ENCODE measurements at regions not wholly inside any gene's neighbourhood (a gene's known extent, or its start where the extent isn't known, plus 50 kb on each side); places are given as distances from the start of the nearest gene placed in this dataset.

- Histone ChIP-seq H4K20me1 (ENCODE audit: insufficient read depth, low read length) (no peaks in the 10 kb centered on the region), H3K79me2 (ENCODE audit: insufficient read depth, low read length) (no peaks in the 10 kb centered on the region), H3K4me2 (ENCODE audit: insufficient read depth, low read length) (no peak overlapping the region), H3K4me1 (ENCODE audit: insufficient read depth, low read length) (no peaks in the 10 kb centered on the region), H3K27me3 (ENCODE audit: insufficient read depth, low read length) (no peaks in the 10 kb centered on the region), H2AFZ (ENCODE audit: low read length) (no peak overlapping the region), H3K9me3 (ENCODE audit: low read depth, low read length) (no peaks in the 10 kb centered on the region), H3K36me3 (ENCODE audit: insufficient read depth, low read length) (no peaks in the 10 kb centered on the region), H3K4me3 (ENCODE audit: insufficient read depth, low read length) (no peak overlapping the region), H3K27ac (ENCODE audit: low read depth, low read length) (no peak overlapping the region)
- no peak for TF ChIP-seq CTCF (IDR thresholded peaks at IDR 0.05; ENCODE audit: extremely low read depth, low read depth, low read length)
- DNase-seq (ENCODE audit: insufficient read length, low spot score, missing footprints): no peak
Measured at GRCh38 chr13:103143432-103143831, 77.2 kb upstream of the SLC10A2 start.

- Histone ChIP-seq H2AFZ (ENCODE audit: low read length) (no peak overlapping the region), H3K4me1 (ENCODE audit: insufficient read depth, low read length) (no peaks in the 10 kb centered on the region), H3K4me2 (ENCODE audit: insufficient read depth, low read length) (no peak overlapping the region), H3K9me3 (ENCODE audit: low read depth, low read length) (no peaks in the 10 kb centered on the region), H3K36me3 (ENCODE audit: insufficient read depth, low read length) (no peaks in the 10 kb centered on the region), H3K79me2 (ENCODE audit: insufficient read depth, low read length) (no peaks in the 10 kb centered on the region), H3K4me3 (ENCODE audit: insufficient read depth, low read length) (no peak overlapping the region), H3K27ac (ENCODE audit: low read depth, low read length) (no peak overlapping the region), H3K27me3 (ENCODE audit: insufficient read depth, low read length) (no peaks in the 10 kb centered on the region), H4K20me1 (ENCODE audit: insufficient read depth, low read length) (no peaks in the 10 kb centered on the region)
- TF ChIP-seq CTCF (IDR thresholded peaks at IDR 0.05; ENCODE audit: extremely low read depth, low read depth, low read length): no peak
- no peak for DNase-seq (ENCODE audit: insufficient read length, low spot score, missing footprints)
Measured at GRCh38 chr13:103142151-103142550, 75.9 kb upstream of the SLC10A2 start.

- H3K4me1 ChIP-seq (ENCODE audit: insufficient read depth, low read length): no peaks in the 10 kb centered on the region
- H3K27ac ChIP-seq (ENCODE audit: low read depth, low read length): no peak overlapping the region
- no peak overlapping the region for H3K4me3 ChIP-seq (ENCODE audit: insufficient read depth, low read length)
- H3K36me3 ChIP-seq (ENCODE audit: insufficient read depth, low read length): no peaks in the 10 kb centered on the region
- TF ChIP-seq CTCF (IDR thresholded peaks at IDR 0.05; ENCODE audit: extremely low read depth, low read depth, low read length): no peak
- no peak overlapping the region for H2AFZ ChIP-seq (ENCODE audit: low read length)
- H4K20me1 ChIP-seq (ENCODE audit: insufficient read depth, low read length): no peaks in the 10 kb centered on the region
- H3K27me3 ChIP-seq (ENCODE audit: insufficient read depth, low read length): no peaks in the 10 kb centered on the region
- DNase-seq (ENCODE audit: insufficient read length, low spot score, missing footprints): no peak
- H3K4me2 ChIP-seq (ENCODE audit: insufficient read depth, low read length): no peak overlapping the region
- no peaks in the 10 kb centered on the region for H3K79me2 ChIP-seq (ENCODE audit: insufficient read depth, low read length)
- peaks cover 2% of the 10 kb centered on the region for H3K9me3 ChIP-seq (ENCODE audit: low read depth, low read length)
Measured at GRCh38 chr13:103140001-103140671, 73.9 kb upstream of the SLC10A2 start.

- Histone ChIP-seq H3K4me1 (ENCODE audit: insufficient read depth, low read length) (no peaks in the 10 kb centered on the region), H3K79me2 (ENCODE audit: insufficient read depth, low read length) (no peaks in the 10 kb centered on the region), H3K27me3 (ENCODE audit: insufficient read depth, low read length) (no peaks in the 10 kb centered on the region)
Measured at GRCh38 chr13:103134271-103134670, 68.1 kb upstream of the SLC10A2 start.

More at GRCh38 chr13:103134271-103134670, 68.1 kb upstream of the SLC10A2 start:
- no peak overlapping the region for H3K27ac ChIP-seq (ENCODE audit: low read depth, low read length)
- H3K4me2 ChIP-seq (ENCODE audit: insufficient read depth, low read length): no peak overlapping the region
- no peak overlapping the region for H3K4me3 ChIP-seq (ENCODE audit: insufficient read depth, low read length)
- no peak overlapping the region for H2AFZ ChIP-seq (ENCODE audit: low read length)
- H3K36me3 ChIP-seq (ENCODE audit: insufficient read depth, low read length): no peaks in the 10 kb centered on the region
- H4K20me1 ChIP-seq (ENCODE audit: insufficient read depth, low read length): no peaks in the 10 kb centered on the region
- H3K9me3 ChIP-seq (ENCODE audit: low read depth, low read length): peaks cover 3% of the 10 kb centered on the region
- no peak for TF ChIP-seq CTCF (IDR thresholded peaks at IDR 0.05; ENCODE audit: extremely low read depth, low read depth, low read length)
- DNase-seq (ENCODE audit: insufficient read length, low spot score, missing footprints): no peak

All from osteoblast (primary cell).